ENCODE measurements at regions not wholly inside any gene's neighbourhood (a gene's known extent, or its start where the extent isn't known, plus 50 kb on each side); places are given as distances from the start of the nearest gene placed in this dataset.

GRCh38 chr2:129062146-129062912, 743.7 kb upstream of the HS6ST1 start:
- TF ChIP-seq, protein P1, sequence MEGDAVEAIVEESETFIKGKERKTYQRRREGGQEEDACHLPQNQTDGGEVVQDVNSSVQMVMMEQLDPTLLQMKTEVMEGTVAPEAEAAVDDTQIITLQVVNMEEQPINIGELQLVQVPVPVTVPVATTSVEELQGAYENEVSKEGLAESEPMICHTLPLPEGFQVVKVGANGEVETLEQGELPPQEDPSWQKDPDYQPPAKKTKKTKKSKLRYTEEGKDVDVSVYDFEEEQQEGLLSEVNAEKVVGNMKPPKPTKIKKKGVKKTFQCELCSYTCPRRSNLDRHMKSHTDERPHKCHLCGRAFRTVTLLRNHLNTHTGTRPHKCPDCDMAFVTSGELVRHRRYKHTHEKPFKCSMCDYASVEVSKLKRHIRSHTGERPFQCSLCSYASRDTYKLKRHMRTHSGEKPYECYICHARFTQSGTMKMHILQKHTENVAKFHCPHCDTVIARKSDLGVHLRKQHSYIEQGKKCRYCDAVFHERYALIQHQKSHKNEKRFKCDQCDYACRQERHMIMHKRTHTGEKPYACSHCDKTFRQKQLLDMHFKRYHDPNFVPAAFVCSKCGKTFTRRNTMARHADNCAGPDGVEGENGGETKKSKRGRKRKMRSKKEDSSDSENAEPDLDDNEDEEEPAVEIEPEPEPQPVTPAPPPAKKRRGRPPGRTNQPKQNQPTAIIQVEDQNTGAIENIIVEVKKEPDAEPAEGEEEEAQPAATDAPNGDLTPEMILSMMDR (IDR thresholded peaks at IDR 0.05): no peak
- TF ChIP-seq TCF7 (CRISPR knock-in tag; IDR thresholded peaks at IDR 0.05; ENCODE audit: low read depth): no peak
- no peak for TF ChIP-seq CREB1 (CRISPR knock-in tag; IDR thresholded peaks at IDR 0.05)
- no peak for TF ChIP-seq USF2 (CRISPR knock-in tag; IDR thresholded peaks at IDR 0.05)
- TF ChIP-seq ELF4 (CRISPR knock-in tag; IDR thresholded peaks at IDR 0.05; ENCODE audit: low read depth): no peak
- no peak for TF ChIP-seq ZNF671 (CRISPR knock-in tag; IDR thresholded peaks at IDR 0.05)
- no peak for TF ChIP-seq ARID4B (CRISPR knock-in tag; IDR thresholded peaks at IDR 0.05; ENCODE audit: borderline replicate concordance)
- no peak for TF ChIP-seq RELA (CRISPR knock-in tag; IDR thresholded peaks at IDR 0.05; ENCODE audit: borderline replicate concordance)
- TF ChIP-seq ATF2 (CRISPR knock-in tag; IDR thresholded peaks at IDR 0.05; ENCODE audit: borderline replicate concordance, low read depth): no peak
- TF ChIP-seq, protein P2, sequence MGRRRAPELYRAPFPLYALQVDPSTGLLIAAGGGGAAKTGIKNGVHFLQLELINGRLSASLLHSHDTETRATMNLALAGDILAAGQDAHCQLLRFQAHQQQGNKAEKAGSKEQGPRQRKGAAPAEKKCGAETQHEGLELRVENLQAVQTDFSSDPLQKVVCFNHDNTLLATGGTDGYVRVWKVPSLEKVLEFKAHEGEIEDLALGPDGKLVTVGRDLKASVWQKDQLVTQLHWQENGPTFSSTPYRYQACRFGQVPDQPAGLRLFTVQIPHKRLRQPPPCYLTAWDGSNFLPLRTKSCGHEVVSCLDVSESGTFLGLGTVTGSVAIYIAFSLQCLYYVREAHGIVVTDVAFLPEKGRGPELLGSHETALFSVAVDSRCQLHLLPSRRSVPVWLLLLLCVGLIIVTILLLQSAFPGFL (CRISPR knock-in tag; IDR thresholded peaks at IDR 0.05; ENCODE audit: borderline replicate concordance): no peak
